Body of pancreas (tissue), 4 donors: ENCODE measurements at regions not wholly inside any gene's neighbourhood (a gene's known extent, or its start where the extent isn't known, plus 50 kb on each side); places are given as distances from the start of the nearest gene placed in this dataset.

Experiments
- CTCF ChIP-seq, 7 experiments: fragments of 450-650 bp in 4 of 7; fragments of 200-600 bp in 3 of 7; sonication (generic) in 3 of 7; IDR thresholded peaks; one replicate each; pipeline ENCODE4 v1.5.1; 2016 to 2019; ENCODE audit warnings: antibody characterized with exemption in 7 of 7
- POLR2A ChIP-seq, 3 donors: fragments of 450-650 bp; IDR thresholded peaks; one replicate each; pipeline ENCODE4 v1.6.1; 2016; ENCODE audit warnings: antibody characterized with exemption in 3 of 3, mild to moderate bottlenecking in 2 of 3

- TF ChIP-seq POLR2A (IDR thresholded peaks at IDR 0.05), result no peak
- TF ChIP-seq CTCF (IDR thresholded peaks at IDR 0.05), result no peak
Measured at GRCh38 chr4:101669138-101669831, 121.2 kb upstream of the BANK1 start.
